ENCODE measurements at regions not wholly inside any gene's neighbourhood (a gene's known extent, or its start where the extent isn't known, plus 50 kb on each side); places are given as distances from the start of the nearest gene placed in this dataset.
"Not testable (repeated sequence)": the region's sequence is repeated elsewhere in the genome, so short reads cannot be mapped to it uniquely, and the experiment has no call there.

GRCh38 chr6:121597654-121598053 is 162.2 kb downstream of the GJA1 start:
- DNase-seq: no peak

- not testable (repeated sequence) for DNase-seq
These were observed 163.9 kb downstream of the GJA1 start for GRCh38 chr6:121599331-121599730.

GRCh38 chr6:121600389-121601168 is 165.1 kb downstream of the GJA1 start:
- no peak for DNase-seq

DNA sequence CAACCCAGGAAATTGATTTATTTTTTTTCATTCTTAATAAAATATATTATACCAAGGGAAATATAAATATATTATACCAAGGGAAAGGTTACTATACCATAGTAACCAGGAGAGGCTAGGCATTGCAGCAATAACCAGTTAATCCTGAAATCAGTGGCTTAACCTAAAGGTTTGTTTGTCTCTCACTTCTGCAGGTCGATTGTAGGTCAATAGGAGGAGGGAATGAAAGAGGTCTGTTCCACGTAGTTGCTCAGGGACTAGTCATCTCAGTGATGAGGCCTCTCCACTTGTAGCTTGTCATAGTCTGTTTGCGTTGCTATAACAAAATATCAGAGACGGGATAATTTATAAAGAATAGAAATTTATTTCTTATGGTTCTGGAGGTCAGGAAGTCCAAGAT is 168.0 kb downstream of the GJA1 start:
- DNase-seq: no peak

- no peak for DNase-seq
These were observed 172.3 kb downstream of the GJA1 start for GRCh38 chr6:121607721-121608120.

GRCh38 chr6:121608270-121608669 is 172.8 kb downstream of the GJA1 start:
- no peak for DNase-seq

- no peak for DNase-seq
These were observed 173.8 kb downstream of the GJA1 start for GRCh38 chr6:121609281-121609680.

DNA sequence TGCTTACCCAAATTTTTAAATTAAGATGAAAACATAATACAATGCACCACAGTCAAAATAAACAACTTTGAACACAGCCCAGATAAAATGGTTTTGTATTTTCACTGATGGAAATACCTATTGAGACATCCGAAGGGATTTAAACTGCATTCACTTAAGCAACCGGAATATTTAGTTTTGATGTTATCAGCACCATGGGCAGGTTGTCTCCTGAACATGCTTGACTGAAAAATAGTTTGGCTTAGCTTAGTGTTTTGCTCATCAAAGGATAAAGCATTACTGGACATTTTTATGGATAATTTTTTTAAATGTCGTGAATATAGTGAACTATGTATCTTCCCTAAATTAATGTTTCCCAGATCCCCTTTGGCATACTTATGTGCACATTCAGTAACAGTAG is 177.5 kb downstream of the GJA1 start:
- no peak for DNase-seq

- DNase-seq: no peak
These were observed 178.7 kb downstream of the GJA1 start for GRCh38 chr6:121614115-121614514.

- DNase-seq: no peak
These were observed 180.0 kb downstream of the GJA1 start for GRCh38 chr6:121615493-121615892.

GRCh38 chr6:121616406-121616805 is 181.0 kb downstream of the GJA1 start:
- DNase-seq: no peak

DNA sequence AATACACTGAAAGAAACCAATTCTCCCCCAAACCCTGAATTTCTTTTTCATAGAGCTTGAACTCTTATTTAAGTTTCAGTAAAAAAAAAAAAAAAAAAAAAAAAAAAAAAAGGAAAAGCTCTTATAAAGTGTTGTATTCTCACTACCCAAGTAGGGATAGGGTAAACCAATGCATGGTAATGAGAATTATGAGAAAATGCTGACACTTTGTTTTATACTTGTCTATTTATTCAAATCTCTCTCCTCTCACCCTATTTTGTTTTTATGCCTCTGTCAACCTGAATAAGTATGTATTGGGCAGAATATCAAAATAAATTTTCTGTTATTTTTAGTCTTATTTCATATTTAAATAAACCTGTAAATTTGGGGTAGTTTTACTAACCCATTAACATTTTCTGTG is 181.9 kb downstream of the GJA1 start:
- DNase-seq: no peak

GRCh38 chr6:121619013-121619412 is 183.6 kb downstream of the GJA1 start:
- DNase-seq: no peak

- DNase-seq: no peak
These were observed 184.7 kb downstream of the GJA1 start for GRCh38 chr6:121619987-121620740.

DNA sequence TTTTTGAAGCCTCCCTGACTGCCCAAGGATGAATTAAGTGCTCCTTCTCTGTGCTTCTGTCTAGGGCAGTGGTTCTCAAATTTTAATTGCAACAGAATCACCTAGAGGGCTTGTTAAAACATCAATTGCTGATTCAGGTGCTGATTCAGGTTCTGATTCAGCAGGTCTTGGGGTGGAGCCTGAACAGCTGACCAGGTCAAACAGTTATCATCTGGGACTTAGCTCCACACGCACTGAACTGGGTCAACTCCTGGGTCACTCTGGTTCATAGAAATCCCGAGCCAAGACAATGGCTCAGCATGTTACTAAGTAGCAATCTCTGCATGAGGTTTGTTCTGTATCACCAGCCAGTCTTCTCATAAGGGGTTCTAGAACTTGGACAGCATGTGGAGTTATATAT is 192.3 kb downstream of the GJA1 start:
- DNase-seq: no peak

- DNase-seq: no peak
These were observed 195.3 kb downstream of the GJA1 start for GRCh38 chr6:121630716-121631115.

DNA sequence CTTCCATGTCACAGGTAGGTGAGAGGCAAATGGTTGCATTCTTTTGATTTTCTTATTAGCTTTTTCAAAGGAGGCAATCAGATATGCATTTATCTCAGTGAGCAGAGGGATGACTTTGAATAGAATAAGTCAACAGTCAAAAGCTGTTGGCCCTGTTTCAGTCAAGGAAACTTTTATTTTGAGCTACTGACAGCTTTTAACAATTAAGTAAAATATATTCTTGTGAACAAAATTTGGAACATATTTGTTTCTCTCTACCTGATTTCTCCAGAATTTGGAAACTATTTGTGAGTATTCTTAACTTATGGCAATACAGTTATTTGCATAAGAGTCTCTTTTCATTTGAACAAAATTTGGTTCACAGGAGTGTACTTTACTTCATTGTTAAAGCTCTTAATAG is 196.3 kb downstream of the GJA1 start:
- DNase-seq: not testable (repeated sequence)

GRCh38 chr6:121633309-121633708 is 197.9 kb downstream of the GJA1 start:
- no peak for DNase-seq

DNA sequence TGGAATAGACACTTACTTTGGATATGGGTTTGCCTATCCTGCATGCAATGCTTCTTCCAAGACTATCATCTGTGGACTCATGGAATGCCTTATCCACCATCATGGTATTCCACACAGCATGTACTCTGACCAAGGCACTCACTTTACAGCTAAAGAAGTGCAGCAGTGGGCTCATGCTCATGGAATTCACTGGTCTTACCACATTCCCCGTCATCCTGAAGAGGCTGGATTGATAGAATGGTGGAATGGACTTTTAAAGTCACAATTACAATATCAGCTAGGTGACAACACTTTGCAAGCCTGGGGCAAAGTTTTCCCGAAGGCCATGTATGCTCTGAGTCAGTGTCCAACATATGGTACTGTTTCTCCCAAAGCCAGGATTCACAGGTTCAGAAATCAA is 199.1 kb downstream of the GJA1 start:
- not testable (repeated sequence) for DNase-seq

DNA sequence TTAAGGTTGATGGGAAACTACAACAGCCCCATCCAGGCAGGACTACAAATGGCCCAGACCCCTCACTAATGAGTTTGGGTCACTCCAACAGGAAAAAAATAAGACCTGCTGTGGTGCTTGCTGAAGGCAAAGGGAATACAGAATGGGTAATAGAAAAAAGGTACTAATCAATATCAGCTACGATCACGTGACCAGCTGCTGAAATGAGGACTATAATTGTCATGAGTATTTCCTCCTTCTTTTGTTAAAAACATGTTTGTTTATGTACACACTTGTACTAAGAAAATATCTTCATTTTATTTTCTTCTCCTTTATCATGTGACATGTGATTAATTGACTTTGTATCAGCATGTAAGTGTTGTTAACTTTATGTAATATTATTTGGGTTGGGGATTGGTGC is 199.9 kb downstream of the GJA1 start:
- no peak for DNase-seq

- DNase-seq: not testable (repeated sequence)
These were observed 200.8 kb downstream of the GJA1 start for GRCh38 chr6:121636217-121636616.

DNA sequence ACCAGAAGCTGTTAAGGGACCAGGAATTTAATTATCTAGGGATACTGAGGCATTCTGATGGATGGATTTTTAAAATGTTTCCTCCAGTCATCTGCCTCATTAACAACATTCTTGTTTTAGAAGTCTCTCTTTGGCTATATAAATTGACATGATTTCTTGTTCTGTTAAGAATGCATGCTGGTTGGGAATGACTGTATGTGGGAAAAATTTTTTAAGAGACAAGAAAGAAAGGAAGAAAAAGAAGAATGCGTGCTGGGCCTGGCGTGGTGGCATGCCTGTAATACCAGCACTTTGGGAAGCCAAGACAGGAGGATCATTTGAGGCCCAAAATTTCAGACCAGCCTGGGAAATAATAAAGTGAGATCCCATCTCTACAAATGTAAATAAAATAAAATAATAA is 203.6 kb downstream of the GJA1 start:
- no peak for DNase-seq

DNA sequence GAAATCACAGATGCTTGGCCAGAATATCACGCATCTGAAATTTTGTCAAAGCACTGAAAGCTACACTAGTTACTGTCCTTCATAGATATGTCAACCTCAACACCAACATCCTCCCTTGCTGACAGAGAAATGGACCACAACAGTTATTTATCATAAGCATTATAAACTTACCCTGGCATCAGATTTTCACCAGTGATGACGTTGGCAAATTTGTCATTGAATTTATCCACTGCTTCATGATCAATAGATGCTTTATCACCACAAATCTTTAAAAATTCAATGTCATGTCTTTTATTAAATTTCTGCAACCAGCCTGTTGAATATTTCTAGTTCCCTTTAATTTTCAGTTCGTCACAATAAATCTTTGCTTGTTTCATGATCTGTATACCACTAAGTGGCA is 205.7 kb downstream of the GJA1 start:
- no peak for DNase-seq

DNA sequence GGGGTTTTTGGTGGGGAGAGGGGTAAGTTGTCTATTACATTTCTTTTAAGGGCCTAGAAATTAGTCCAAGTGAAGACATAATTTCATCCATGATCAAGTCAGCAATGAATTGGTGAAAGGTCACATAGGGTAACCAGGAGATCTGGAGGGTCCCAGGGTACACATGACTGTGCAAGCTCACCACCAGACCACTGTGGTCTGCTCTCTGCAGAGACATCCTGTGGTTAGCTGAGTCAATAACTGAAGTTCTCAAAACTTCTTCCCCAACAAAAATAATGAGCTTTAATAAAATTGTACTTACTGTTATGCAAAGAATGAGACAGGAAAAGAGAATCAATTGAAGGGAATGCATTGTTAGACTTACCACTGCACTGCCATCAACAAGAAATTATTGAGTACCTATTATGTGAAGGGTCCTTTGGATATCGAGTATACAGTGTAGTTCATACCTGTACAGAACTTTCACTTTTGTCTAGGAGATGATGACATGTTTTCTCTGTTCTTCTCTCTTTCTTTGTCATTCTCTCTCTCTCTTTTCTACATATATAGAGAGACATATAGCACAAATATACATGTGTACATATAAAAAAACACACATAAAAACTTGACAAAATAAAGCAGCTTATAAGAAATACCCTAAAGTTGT is 209.8 kb downstream of the GJA1 start:
- no peak for DNase-seq

All from NCI-H2081 (cell line).